H1 (cell line): ENCODE measurements at regions not wholly inside any gene's neighbourhood (a gene's known extent, or its start where the extent isn't known, plus 50 kb on each side); places are given as distances from the start of the nearest gene placed in this dataset.

Source experiments
- CEBPB ChIP-seq: IDR thresholded peaks from 2 replicates; pipeline ENCODE4 v1.6.1; 2012; ENCODE audit warnings: low read depth, low read length
- CREB1 ChIP-seq: IDR thresholded peaks from 2 replicates; pipeline ENCODE4 v1.6.1; 2012; ENCODE audit warnings: inconsistent platforms
- EP300 ChIP-seq, 2 experiments: IDR thresholded peaks; 1 replicate in 1 of 2; 2 replicates in 1 of 2; pipeline ENCODE4 v1.6.1; 2011 to 2012; ENCODE audit warnings: low read depth in 2 of 2, low read length in 2 of 2, mild to moderate bottlenecking in 2 of 2, borderline replicate concordance in 1 of 2, inconsistent platforms in 1 of 2, moderate library complexity in 1 of 2
- JUN ChIP-seq: IDR thresholded peaks from 2 replicates; pipeline ENCODE4 v1.6.1; 2011; ENCODE audit warnings: low read depth, mild to moderate bottlenecking, improper control_type of control experiment, low read length
- JUND ChIP-seq: IDR thresholded peaks from 2 replicates; pipeline ENCODE4 v1.6.1; 2011; ENCODE audit warnings: mild to moderate bottlenecking, improper control_type of control experiment, low read length
- MAX ChIP-seq: IDR thresholded peaks from 2 replicates; pipeline ENCODE4 v1.6.1; 2012; ENCODE audit warnings: inconsistent platforms
- POLR2AphosphoS5 ChIP-seq: IDR thresholded peaks from 2 replicates; pipeline ENCODE4 v1.6.1; 2011; ENCODE audit warnings: low read depth, low read length
- SIN3A ChIP-seq, 2 experiments: IDR thresholded peaks in 1 of 2; conservative IDR thresholded peaks in 1 of 2; 2 replicates each; pipeline ENCODE4 v1.6.1; 2011 to 2012; ENCODE audit warnings: low read length in 2 of 2, improper control_type of control experiment in 1 of 2, low read depth in 1 of 2, mild to moderate bottlenecking in 1 of 2
- SIRT6 ChIP-seq: IDR thresholded peaks from one replicate; pipeline ENCODE4 v1.7.1; 2012; ENCODE audit warnings: low read length, inconsistent platforms
- SP1 ChIP-seq: IDR thresholded peaks from 2 replicates; pipeline ENCODE4 v1.6.1; 2011; ENCODE audit warnings: low read depth, low read length
- ZNF274 ChIP-seq: IDR thresholded peaks from 2 replicates; pipeline ENCODE4 v1.7.0; 2012; ENCODE audit warnings: low read length, borderline replicate concordance; ENCODE audit errors: extremely low read depth
- TF ChIP-seq, protein P1 (sequence below), 3 experiments: IDR thresholded peaks; 1 replicate in 2 of 3; 2 replicates in 1 of 3; pipeline versions ENCODE4 v1.5.1 to v1.6.1; 2011; ENCODE audit warnings: low read length in 3 of 3, mild to moderate bottlenecking in 3 of 3, inconsistent platforms in 2 of 3, low read depth in 1 of 3, moderate library complexity in 1 of 3; ENCODE audit not compliant: insufficient read depth in 1 of 3; ENCODE audit errors: control extremely low read depth in 1 of 3

GRCh38 chr2:239600001-239600593, 199.3 kb upstream of the HDAC4 start:
- TF ChIP-seq JUN, result no peak
- no peak for TF ChIP-seq EP300 (IDR thresholded peaks at IDR 0.05; ENCODE audit: borderline replicate concordance in 1 of 2, low read depth in 2 of 2, low read length in 2 of 2)
- no peak for TF ChIP-seq SIN3A (conservative IDR thresholded peaks at IDR 0.05 in 1 of 2, IDR thresholded peaks at IDR 0.05 in 1 of 2; ENCODE audit: low read depth in 1 of 2, low read length in 2 of 2)
- no peak for TF ChIP-seq CREB1
- TF ChIP-seq MAX, result no peak
- TF ChIP-seq JUND, result no peak
- no peak for TF ChIP-seq POLR2AphosphoS5
- no peak for TF ChIP-seq ZNF274
- TF ChIP-seq, protein P1, sequence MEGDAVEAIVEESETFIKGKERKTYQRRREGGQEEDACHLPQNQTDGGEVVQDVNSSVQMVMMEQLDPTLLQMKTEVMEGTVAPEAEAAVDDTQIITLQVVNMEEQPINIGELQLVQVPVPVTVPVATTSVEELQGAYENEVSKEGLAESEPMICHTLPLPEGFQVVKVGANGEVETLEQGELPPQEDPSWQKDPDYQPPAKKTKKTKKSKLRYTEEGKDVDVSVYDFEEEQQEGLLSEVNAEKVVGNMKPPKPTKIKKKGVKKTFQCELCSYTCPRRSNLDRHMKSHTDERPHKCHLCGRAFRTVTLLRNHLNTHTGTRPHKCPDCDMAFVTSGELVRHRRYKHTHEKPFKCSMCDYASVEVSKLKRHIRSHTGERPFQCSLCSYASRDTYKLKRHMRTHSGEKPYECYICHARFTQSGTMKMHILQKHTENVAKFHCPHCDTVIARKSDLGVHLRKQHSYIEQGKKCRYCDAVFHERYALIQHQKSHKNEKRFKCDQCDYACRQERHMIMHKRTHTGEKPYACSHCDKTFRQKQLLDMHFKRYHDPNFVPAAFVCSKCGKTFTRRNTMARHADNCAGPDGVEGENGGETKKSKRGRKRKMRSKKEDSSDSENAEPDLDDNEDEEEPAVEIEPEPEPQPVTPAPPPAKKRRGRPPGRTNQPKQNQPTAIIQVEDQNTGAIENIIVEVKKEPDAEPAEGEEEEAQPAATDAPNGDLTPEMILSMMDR (IDR thresholded peaks at IDR 0.05; ENCODE audit: control extremely low read depth in 1 of 3, insufficient read depth in 1 of 3, low read depth in 1 of 3, low read length in 3 of 3), result no peak
- TF ChIP-seq SIRT6, result no peak
- TF ChIP-seq CEBPB, result no peak
- TF ChIP-seq SP1, result no peak
